ENCODE measurements at regions not wholly inside any gene's neighbourhood (a gene's known extent, or its start where the extent isn't known, plus 50 kb on each side); places are given as distances from the start of the nearest gene placed in this dataset.

- ATAC-seq (ENCODE audit: low read depth), result no peak
- peaks cover 3% of the 10 kb centered on the region for H3K9me3 ChIP-seq (ENCODE audit: severe bottlenecking)
- TF ChIP-seq CTCF (IDR thresholded peaks at IDR 0.05; ENCODE audit: poor library complexity, severe bottlenecking), result no peak
- no peak for DNase-seq (ENCODE audit: low spot score)
- no peaks in the 10 kb centered on the region for H3K36me3 ChIP-seq (ENCODE audit: low read depth)
- no peak overlapping the region for H3K4me3 ChIP-seq (ENCODE audit: severe bottlenecking)
- no peaks in the 10 kb centered on the region for H3K27me3 ChIP-seq (ENCODE audit: insufficient read depth, poor library complexity, severe bottlenecking)
- H3K27ac ChIP-seq (ENCODE audit: poor library complexity, severe bottlenecking), result no peak overlapping the region
- no peaks in the 10 kb centered on the region for H3K4me1 ChIP-seq (ENCODE audit: insufficient read depth, poor library complexity, severe bottlenecking)
These were observed 199.2 kb upstream of the PKN2 start for GRCh38 chr1:88484881-88485280.

GRCh38 chr1:88488237-88488636, 195.8 kb upstream of the PKN2 start:
- ATAC-seq (ENCODE audit: low read depth) (peak; percentile 25; the same call in 1 of the 3 replicates), DNase-seq (ENCODE audit: low spot score) (no peak)
- no peak for TF ChIP-seq CTCF (IDR thresholded peaks at IDR 0.05; ENCODE audit: poor library complexity, severe bottlenecking)
- no peaks in the 10 kb centered on the region for H3K36me3 ChIP-seq (ENCODE audit: low read depth)
- H3K27ac ChIP-seq (ENCODE audit: poor library complexity, severe bottlenecking), result no peak overlapping the region
- H3K4me1 ChIP-seq (ENCODE audit: insufficient read depth, poor library complexity, severe bottlenecking), result no peaks in the 10 kb centered on the region
- H3K27me3 ChIP-seq (ENCODE audit: insufficient read depth, poor library complexity, severe bottlenecking), result no peaks in the 10 kb centered on the region
- no peak overlapping the region for H3K4me3 ChIP-seq (ENCODE audit: severe bottlenecking)
- H3K9me3 ChIP-seq (ENCODE audit: severe bottlenecking), result peaks cover 3% of the 10 kb centered on the region

GRCh38 chr1:88490676-88491075, 193.4 kb upstream of the PKN2 start:
- no peak overlapping the region for H3K27ac ChIP-seq (ENCODE audit: poor library complexity, severe bottlenecking)
- H3K4me1 ChIP-seq (ENCODE audit: insufficient read depth, poor library complexity, severe bottlenecking), result no peaks in the 10 kb centered on the region
- ATAC-seq (ENCODE audit: low read depth) (no peak), DNase-seq (ENCODE audit: low spot score) (no peak)
- no peak for TF ChIP-seq CTCF (IDR thresholded peaks at IDR 0.05; ENCODE audit: poor library complexity, severe bottlenecking)
- no peaks in the 10 kb centered on the region for H3K36me3 ChIP-seq (ENCODE audit: low read depth)
- H3K9me3 ChIP-seq (ENCODE audit: severe bottlenecking), result peaks cover 3% of the 10 kb centered on the region
- H3K4me3 ChIP-seq (ENCODE audit: severe bottlenecking), result no peak overlapping the region
- H3K27me3 ChIP-seq (ENCODE audit: insufficient read depth, poor library complexity, severe bottlenecking), result no peaks in the 10 kb centered on the region

GRCh38 chr1:88499671-88500070, 184.4 kb upstream of the PKN2 start:
- H3K4me3 ChIP-seq (ENCODE audit: severe bottlenecking), result no peak overlapping the region
- H3K36me3 ChIP-seq (ENCODE audit: low read depth), result no peaks in the 10 kb centered on the region
- TF ChIP-seq CTCF (IDR thresholded peaks at IDR 0.05; ENCODE audit: poor library complexity, severe bottlenecking), result no peak
- H3K27me3 ChIP-seq (ENCODE audit: insufficient read depth, poor library complexity, severe bottlenecking), result peaks cover 5% of the 10 kb centered on the region
- DNase-seq (ENCODE audit: low spot score), result no peak
- no peak for ATAC-seq (ENCODE audit: low read depth)
- H3K27ac ChIP-seq (ENCODE audit: poor library complexity, severe bottlenecking), result no peak overlapping the region
- H3K9me3 ChIP-seq (ENCODE audit: severe bottlenecking), result peaks cover 2% of the 10 kb centered on the region
- no peaks in the 10 kb centered on the region for H3K4me1 ChIP-seq (ENCODE audit: insufficient read depth, poor library complexity, severe bottlenecking)

- DNase-seq (ENCODE audit: low spot score) (no peak), ATAC-seq (ENCODE audit: low read depth) (no peak)
- H3K9me3 ChIP-seq (ENCODE audit: severe bottlenecking), result peaks cover 2% of the 10 kb centered on the region
- H3K36me3 ChIP-seq (ENCODE audit: low read depth), result no peaks in the 10 kb centered on the region
- no peaks in the 10 kb centered on the region for H3K4me1 ChIP-seq (ENCODE audit: insufficient read depth, poor library complexity, severe bottlenecking)
- peaks cover 5% of the 10 kb centered on the region for H3K27me3 ChIP-seq (ENCODE audit: insufficient read depth, poor library complexity, severe bottlenecking)
- no peak overlapping the region for H3K4me3 ChIP-seq (ENCODE audit: severe bottlenecking)
- no peak overlapping the region for H3K27ac ChIP-seq (ENCODE audit: poor library complexity, severe bottlenecking)
- TF ChIP-seq CTCF (IDR thresholded peaks at IDR 0.05; ENCODE audit: poor library complexity, severe bottlenecking), result no peak
These were observed 181.2 kb upstream of the PKN2 start for GRCh38 chr1:88502886-88503285.

Measured in RWPE2 (cell line).